ENCODE measurements at regions not wholly inside any gene's neighbourhood (a gene's known extent, or its start where the extent isn't known, plus 50 kb on each side); places are given as distances from the start of the nearest gene placed in this dataset.

- Histone ChIP-seq H2BK5ac (ENCODE audit: low read depth, low read length, poor library complexity, severe bottlenecking) (no peak overlapping the region), H3K23ac (ENCODE audit: low read depth, low read length) (no peak overlapping the region), H3K27ac (ENCODE audit: insufficient read depth, low read length) (no peak overlapping the region), H2BK15ac (ENCODE audit: low read depth, low read length) (no peak overlapping the region), H4K20me1 (ENCODE audit: insufficient read depth, low read length) (no peaks in the 10 kb centered on the region), H3K18ac (ENCODE audit: low read depth, low read length) (no peak overlapping the region), H3K27me3 (ENCODE audit: control insufficient read depth, insufficient read depth, low read length) (no peaks in the 10 kb centered on the region), H3K36me3 (ENCODE audit: control insufficient read depth, insufficient read depth, low read length) (no peaks in the 10 kb centered on the region), H3K4me1 (ENCODE audit: control insufficient read depth, insufficient read depth, low read length) (no peaks in the 10 kb centered on the region), H4K5ac (ENCODE audit: low read depth, low read length) (no peak overlapping the region), H3K9me3 (ENCODE audit: control insufficient read depth, insufficient read depth, low read length) (no peaks in the 10 kb centered on the region), H3K9ac (ENCODE audit: low read depth, low read length) (no peak overlapping the region), H3K4me3 (ENCODE audit: insufficient read depth, low read depth, low read length) (no peak overlapping the region), H2AK5ac (ENCODE audit: low read depth, low read length) (no peak overlapping the region), H3K4me2 (ENCODE audit: low read depth, low read length) (no peak overlapping the region), H4K8ac (ENCODE audit: low read depth in 2 of 2, low read length in 2 of 2) (no peak overlapping the region), H3K4ac (ENCODE audit: low read depth, low read length) (no peak overlapping the region), H3K56ac (ENCODE audit: extremely low read depth, insufficient read depth, low read length) (no peak overlapping the region), H3K14ac (replicated peaks; ENCODE audit: low read depth, low read length) (no peak overlapping the region), H3K9me1 (ENCODE audit: insufficient read depth, low read length) (no peaks in the 10 kb centered on the region), H4K91ac (ENCODE audit: insufficient read depth, low read depth, low read length) (no peak overlapping the region), H2BK20ac (ENCODE audit: low read depth, low read length) (no peak overlapping the region), H2AK9ac (replicated peaks; ENCODE audit: low read depth, low read length, poor library complexity) (no peak overlapping the region), H2AFZ (replicated peaks; ENCODE audit: low read length, poor library complexity) (no peak overlapping the region), H3K79me1 (ENCODE audit: low read depth in 1 of 2, low read length in 2 of 2) (no peaks in the 10 kb centered on the region), H2BK120ac (ENCODE audit: low read depth, low read length) (no peak overlapping the region)
- no CpG with 5 or more reads among the region's 6 CpGs for whole genome bisulfite sequencing, 2 experiments (ENCODE audit: extremely low coverage in 2 of 2, insufficient read length in 1 of 2)
- POLR2A ChIA-PET (ENCODE audit: unreplicated experiment) = no interaction called here
- intact Hi-C loops (cut with micrococcal nuclease) = no loop called here
- dilution Hi-C loops (cut with HindIII; ENCODE audit: low sequenced_read_pairs, unreplicated experiment) = no loop called here
- in situ Hi-C loops (cut with MboI; ENCODE audit: low sequenced_read_pairs) = no loop called here
- BruUV-seq (replicated peaks) = no TSS peak
- DNase-seq = no peak
- ATAC-seq (ENCODE audit: low read depth) = no peak
- CTCF ChIA-PET = no interaction called here
- TF ChIP-seq RCOR1 (IDR thresholded peaks at IDR 0.05; ENCODE audit: insufficient replicate concordance, low read length) (no peak), CEBPB (IDR thresholded peaks at IDR 0.05; ENCODE audit: low read depth, low read length) (no peak), SMC3 (IDR thresholded peaks at IDR 0.05; ENCODE audit: low read depth, low read length) (no peak), CHD1 (IDR thresholded peaks at IDR 0.05; ENCODE audit: low read depth, low read length) (no peak), USF2 (IDR thresholded peaks at IDR 0.05; ENCODE audit: low read depth, low read length) (no peak), POLR2A (IDR thresholded peaks at IDR 0.05; ENCODE audit: low read depth, low read length) (no peak), BHLHE40 (IDR thresholded peaks at IDR 0.05; ENCODE audit: low read depth, low read length) (no peak), MXI1 (IDR thresholded peaks at IDR 0.05; ENCODE audit: borderline replicate concordance, low read depth, low read length) (no peak), MAFK (IDR thresholded peaks at IDR 0.05; ENCODE audit: low read depth, low read length) (no peak), CTCF (conservative IDR thresholded peaks at IDR 0.05; ENCODE audit: low read depth, low read length) (no peak), RFX5 (IDR thresholded peaks at IDR 0.05; ENCODE audit: low read depth, low read length) (no peak), NFE2L2 (IDR thresholded peaks at IDR 0.05; ENCODE audit: low read depth, low read length) (no peak), RAD21 (IDR thresholded peaks at IDR 0.05; ENCODE audit: low read length) (no peak), FOS (IDR thresholded peaks at IDR 0.05; ENCODE audit: low read depth, low read length) (no peak)
- TF ChIP-seq, protein P1, sequence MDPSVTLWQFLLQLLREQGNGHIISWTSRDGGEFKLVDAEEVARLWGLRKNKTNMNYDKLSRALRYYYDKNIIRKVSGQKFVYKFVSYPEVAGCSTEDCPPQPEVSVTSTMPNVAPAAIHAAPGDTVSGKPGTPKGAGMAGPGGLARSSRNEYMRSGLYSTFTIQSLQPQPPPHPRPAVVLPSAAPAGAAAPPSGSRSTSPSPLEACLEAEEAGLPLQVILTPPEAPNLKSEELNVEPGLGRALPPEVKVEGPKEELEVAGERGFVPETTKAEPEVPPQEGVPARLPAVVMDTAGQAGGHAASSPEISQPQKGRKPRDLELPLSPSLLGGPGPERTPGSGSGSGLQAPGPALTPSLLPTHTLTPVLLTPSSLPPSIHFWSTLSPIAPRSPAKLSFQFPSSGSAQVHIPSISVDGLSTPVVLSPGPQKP (IDR thresholded peaks at IDR 0.05; ENCODE audit: borderline replicate concordance, low read depth, low read length) = no peak
Measured at GRCh38 chr1:164228928-164229327, 330.1 kb upstream of the PBX1 start.

All from IMR-90 (cell line).